Kidney (tissue), 13 donors: ENCODE measurements at regions not wholly inside any gene's neighbourhood (a gene's known extent, or its start where the extent isn't known, plus 50 kb on each side); places are given as distances from the start of the nearest gene placed in this dataset.

Experiments used
- DNase-seq, 5 donors: peaks; one replicate each; pipeline ENCODE4 v3.0.0-alpha.2; 2013 to 2020
- FAIRE-seq: peaks from 2 replicates; lab custom pipeline; 2012; peaks lifted over from hg19 to GRCh38; lab: Jason Lieb, UNC
- H3K27ac ChIP-seq, 2 donors: one replicate each; pipeline ENCODE4 v1.7.0; 2013; ENCODE audit warnings: low read depth in 2 of 2, low read length in 2 of 2, inconsistent platforms in 1 of 2
- H3K27me3 ChIP-seq: one replicate; pipeline ENCODE4 v1.7.1; 2013; ENCODE audit warnings: low read length, inconsistent platforms; ENCODE audit not compliant: control insufficient read depth, insufficient read depth
- H3K36me3 ChIP-seq, 3 donors: one replicate each; pipeline versions ENCODE4 v1.7.0 to v1.7.1; 2013; ENCODE audit warnings: low read length in 3 of 3, control low read depth in 1 of 3, inconsistent platforms in 1 of 3; ENCODE audit not compliant: insufficient read depth in 3 of 3, control insufficient read depth in 2 of 3
- H3K4me1 ChIP-seq, 3 donors: one replicate each; pipeline versions ENCODE4 v1.7.0 to v1.7.1; 2013; ENCODE audit warnings: low read length in 3 of 3, inconsistent platforms in 1 of 3, low read depth in 1 of 3; ENCODE audit not compliant: control insufficient read depth in 2 of 3, insufficient read depth in 2 of 3
- H3K4me3 ChIP-seq, 3 donors: one replicate each; pipeline versions ENCODE4 v1.7.0 to v1.8.1; 2013; ENCODE audit warnings: low read length in 3 of 3, control low read depth in 1 of 3, inconsistent platforms in 1 of 3
- H3K9ac ChIP-seq, 3 donors: one replicate each; pipeline versions ENCODE4 v1.7.0 to v1.7.1; 2013; ENCODE audit warnings: low read length in 3 of 3, control low read depth in 1 of 3, inconsistent platforms in 1 of 3
- H3K9me3 ChIP-seq, 3 donors: one replicate each; pipeline versions ENCODE4 v1.7.0 to v1.7.1; 2013; ENCODE audit warnings: low read length in 3 of 3, control low read depth in 1 of 3, inconsistent platforms in 1 of 3; ENCODE audit not compliant: control insufficient read depth in 2 of 3, insufficient read depth in 1 of 3
- intact Hi-C: fragments of 100-400 bp; cut with DNase I; formaldehyde crosslinking; loops from one replicate; pipeline ENCODE4 v1.11.1; 2022
- TF ChIP-seq, protein P1 (sequence below): IDR thresholded peaks from 3 replicates; pipeline ENCODE4 v1.5.1; 2012; ENCODE audit warnings: mild to moderate bottlenecking, moderate library complexity, borderline replicate concordance; ENCODE audit not compliant: insufficient read depth; ENCODE audit errors: extremely low read depth
- donor health status: control.
- donor health status: control.
- donor health status: control.
- donor health status: control.
- donor health status: control.
- donor health status: DM: yes; HTN: yes; CAD: no.
- donor health status: Normal renal cell carcinoma (clear cell type).

GRCh38 chr1:177334903-177335302, 164.1 kb downstream of the BRINP2 start:
- peak in 1 of 5 donors; percentile 20 for DNase-seq
- Histone ChIP-seq H3K36me3 (no peaks in the 10 kb centered on the region), H3K27ac (no peak overlapping the region), H3K4me1 (peaks cover 0 to under 1% (median 0%) of the 10 kb centered on the region in 3 donors), H3K27me3 (no peaks in the 10 kb centered on the region), H3K9me3 (no peaks in the 10 kb centered on the region), H3K4me3 (no peak overlapping the region), H3K9ac (no peak overlapping the region)
- TF ChIP-seq, protein P1, sequence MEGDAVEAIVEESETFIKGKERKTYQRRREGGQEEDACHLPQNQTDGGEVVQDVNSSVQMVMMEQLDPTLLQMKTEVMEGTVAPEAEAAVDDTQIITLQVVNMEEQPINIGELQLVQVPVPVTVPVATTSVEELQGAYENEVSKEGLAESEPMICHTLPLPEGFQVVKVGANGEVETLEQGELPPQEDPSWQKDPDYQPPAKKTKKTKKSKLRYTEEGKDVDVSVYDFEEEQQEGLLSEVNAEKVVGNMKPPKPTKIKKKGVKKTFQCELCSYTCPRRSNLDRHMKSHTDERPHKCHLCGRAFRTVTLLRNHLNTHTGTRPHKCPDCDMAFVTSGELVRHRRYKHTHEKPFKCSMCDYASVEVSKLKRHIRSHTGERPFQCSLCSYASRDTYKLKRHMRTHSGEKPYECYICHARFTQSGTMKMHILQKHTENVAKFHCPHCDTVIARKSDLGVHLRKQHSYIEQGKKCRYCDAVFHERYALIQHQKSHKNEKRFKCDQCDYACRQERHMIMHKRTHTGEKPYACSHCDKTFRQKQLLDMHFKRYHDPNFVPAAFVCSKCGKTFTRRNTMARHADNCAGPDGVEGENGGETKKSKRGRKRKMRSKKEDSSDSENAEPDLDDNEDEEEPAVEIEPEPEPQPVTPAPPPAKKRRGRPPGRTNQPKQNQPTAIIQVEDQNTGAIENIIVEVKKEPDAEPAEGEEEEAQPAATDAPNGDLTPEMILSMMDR: no peak
- intact Hi-C loops: no loop called here
- no peak for FAIRE-seq

- Histone ChIP-seq H3K4me1 (no peaks in the 10 kb centered on the region), H3K9ac (no peak overlapping the region), H3K9me3 (no peaks in the 10 kb centered on the region), H3K4me3 (no peak overlapping the region), H3K27ac (no peak overlapping the region), H3K36me3 (no peaks in the 10 kb centered on the region), H3K27me3 (no peaks in the 10 kb centered on the region)
- DNase-seq (peak in 1 of 5 donors; percentile 53), FAIRE-seq (no peak)
- intact Hi-C loops: no loop called here
- TF ChIP-seq, protein P1: no peak
Measured at GRCh38 chr1:177333936-177334595, 163.3 kb downstream of the BRINP2 start.
